ENCODE measurements at regions not wholly inside any gene's neighbourhood (a gene's known extent, or its start where the extent isn't known, plus 50 kb on each side); places are given as distances from the start of the nearest gene placed in this dataset.

DNA sequence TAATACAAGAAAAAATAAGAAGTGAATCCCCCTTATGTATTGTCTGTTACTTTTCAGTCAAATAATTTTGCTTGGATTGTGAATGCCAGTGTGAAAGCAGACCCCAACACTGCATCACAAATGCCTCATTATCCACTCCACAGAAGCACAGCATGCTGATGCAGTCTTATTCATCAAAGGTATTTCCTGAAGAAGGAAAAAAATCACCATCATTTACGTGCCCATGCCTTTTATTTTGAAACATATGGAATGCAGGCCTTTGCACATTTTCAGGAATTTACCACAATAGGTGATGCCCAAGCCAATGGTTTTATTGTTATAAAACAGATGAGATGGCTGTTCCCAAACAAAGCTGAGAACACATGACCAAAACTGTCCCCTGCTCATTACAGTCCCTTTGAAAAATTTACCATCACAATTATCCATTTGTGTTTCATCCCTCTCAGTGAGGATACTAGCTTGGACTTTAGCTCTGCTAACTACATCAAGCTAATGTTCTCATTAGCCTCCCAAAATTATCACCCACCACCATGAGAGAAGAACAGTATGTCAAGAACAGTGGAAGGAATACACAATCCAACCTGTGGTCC, 180.6 kb upstream of the HTR1E start:
- TF ChIP-seq GABPA (IDR thresholded peaks at IDR 0.05; ENCODE audit: low read depth) (no peak), POLR2AphosphoS5 (IDR thresholded peaks at IDR 0.05; ENCODE audit: low read depth) (no peak)
- TF ChIP-seq, protein P1, sequence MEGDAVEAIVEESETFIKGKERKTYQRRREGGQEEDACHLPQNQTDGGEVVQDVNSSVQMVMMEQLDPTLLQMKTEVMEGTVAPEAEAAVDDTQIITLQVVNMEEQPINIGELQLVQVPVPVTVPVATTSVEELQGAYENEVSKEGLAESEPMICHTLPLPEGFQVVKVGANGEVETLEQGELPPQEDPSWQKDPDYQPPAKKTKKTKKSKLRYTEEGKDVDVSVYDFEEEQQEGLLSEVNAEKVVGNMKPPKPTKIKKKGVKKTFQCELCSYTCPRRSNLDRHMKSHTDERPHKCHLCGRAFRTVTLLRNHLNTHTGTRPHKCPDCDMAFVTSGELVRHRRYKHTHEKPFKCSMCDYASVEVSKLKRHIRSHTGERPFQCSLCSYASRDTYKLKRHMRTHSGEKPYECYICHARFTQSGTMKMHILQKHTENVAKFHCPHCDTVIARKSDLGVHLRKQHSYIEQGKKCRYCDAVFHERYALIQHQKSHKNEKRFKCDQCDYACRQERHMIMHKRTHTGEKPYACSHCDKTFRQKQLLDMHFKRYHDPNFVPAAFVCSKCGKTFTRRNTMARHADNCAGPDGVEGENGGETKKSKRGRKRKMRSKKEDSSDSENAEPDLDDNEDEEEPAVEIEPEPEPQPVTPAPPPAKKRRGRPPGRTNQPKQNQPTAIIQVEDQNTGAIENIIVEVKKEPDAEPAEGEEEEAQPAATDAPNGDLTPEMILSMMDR (IDR thresholded peaks at IDR 0.05; ENCODE audit: insufficient read depth, low read length), result no peak
